A549 (cell line): ENCODE measurements at regions not wholly inside any gene's neighbourhood (a gene's known extent, or its start where the extent isn't known, plus 50 kb on each side); places are given as distances from the start of the nearest gene placed in this dataset.

Experiments
- ATAC-seq, 2 experiments: fragments of 200-7000 bp in 1 of 2; fragments of >200 bp in 1 of 2; cut with Nextera tagmentation in 1 of 2; cut with Tn5 transposase in 1 of 2; 3 replicates each; pipeline versions ENCODE4 v1.8.0 to v1.9.1; 2018 to 2020; ENCODE audit warnings: mild to moderate bottlenecking in 1 of 2, moderate library complexity in 1 of 2
- CTCF ChIA-PET: fragments of 300-600 bp; sonication (Branson Sonifier 250); formaldehyde crosslinking; extraction: SDS; loops from one replicate; lab custom pipeline; 2021; ENCODE audit warnings: antibody characterized with exemption, inconsistent platforms; lab: Yijun Ruan, JAX
- POLR2A ChIA-PET: fragments of 350-600 bp; formaldehyde crosslinking; extraction: SDS; loops from one replicate; lab custom pipeline; 2021; ENCODE audit warnings: antibody characterized with exemption, inconsistent platforms; lab: Yijun Ruan, JAX
- DNase-seq, 2 experiments: peaks; one replicate each; pipeline versions ENCODE4 v3.0.0 to v3.0.0-alpha.2; 2011 to 2016; ENCODE audit warnings: low read depth in 1 of 2, low spot score in 1 of 2
- FAIRE-seq: peaks from 2 replicates; lab custom pipeline; 2011; peaks lifted over from hg19 to GRCh38; lab: Jason Lieb, UNC
- H3K27ac ChIP-seq, 2 experiments: fragments of >200 bp; sonication (Bioruptor Twin); formaldehyde crosslinking; 3 replicates each; pipeline ENCODE4 v1.5.1; 2016 to 2017
- H3K4me1 ChIP-seq: fragments of >200 bp; sonication (Bioruptor Twin); formaldehyde crosslinking; 3 replicates; pipeline ENCODE4 v1.6.1; 2016
- H3K4me2 ChIP-seq: fragments of >200 bp; sonication (Bioruptor Twin); formaldehyde crosslinking; 3 replicates; pipeline ENCODE4 v1.6.1; 2016
- H3K4me3 ChIP-seq: fragments of >200 bp; sonication (Bioruptor Twin); formaldehyde crosslinking; 3 replicates; pipeline ENCODE4 v1.5.1; 2016
- H3K9me3 ChIP-seq: fragments of >200 bp; sonication (Bioruptor Twin); formaldehyde crosslinking; 3 replicates; pipeline ENCODE4 v1.6.1; 2016
- BCL3 ChIP-seq: fragments of >200 bp; sonication (Bioruptor Twin); formaldehyde crosslinking; IDR thresholded peaks from 3 replicates; pipeline ENCODE4 v1.6.1; 2016
- CBX8 ChIP-seq: fragments of 200-600 bp; sonication (generic); IDR thresholded peaks from 2 replicates; pipeline ENCODE4 v1.6.1; 2016
- EHF ChIP-seq: fragments of 250-450 bp; sonication (Bioruptor Pico); IDR thresholded peaks from 2 replicates; pipeline ENCODE4 v1.5.0; 2020; ENCODE audit warnings: mild to moderate bottlenecking
- FOSL2 ChIP-seq, 2 experiments: fragments of 450-650 bp in 1 of 2; fragments of >200 bp in 1 of 2; sonication (Bioruptor Twin) in 1 of 2; formaldehyde crosslinking; IDR thresholded peaks; 2 replicates each; pipeline versions ENCODE4 v1.5.0 to v1.6.1; 2016 to 2020; ENCODE audit warnings: mild to moderate bottlenecking in 1 of 2, moderate library complexity in 1 of 2
- GATA3 ChIP-seq: IDR thresholded peaks from 2 replicates; pipeline ENCODE4 v1.6.1; 2012; ENCODE audit warnings: borderline replicate concordance
- HES2 ChIP-seq: fragments of >200 bp; sonication (Bioruptor Twin); formaldehyde crosslinking; IDR thresholded peaks from 2 replicates; pipeline ENCODE4 v1.6.1; 2016
- HMGXB4 ChIP-seq: fragments of 250-450 bp; sonication (Bioruptor Pico); IDR thresholded peaks from 2 replicates; pipeline ENCODE4 v1.5.0; 2021; ENCODE audit warnings: mild to moderate bottlenecking, moderate library complexity, borderline replicate concordance
- JUNB ChIP-seq: fragments of >200 bp; sonication (Bioruptor Twin); formaldehyde crosslinking; IDR thresholded peaks from 2 replicates; pipeline ENCODE4 v1.6.1; 2016
- KDM1A ChIP-seq: fragments of 200-600 bp; sonication (generic); IDR thresholded peaks from 2 replicates; pipeline ENCODE4 v1.6.1; 2016; ENCODE audit warnings: low read depth, mild to moderate bottlenecking
- KDM5A ChIP-seq: fragments of 200-600 bp; sonication (generic); IDR thresholded peaks from 2 replicates; pipeline ENCODE4 v1.6.1; 2016; ENCODE audit warnings: antibody characterized with exemption, mild to moderate bottlenecking
- MAX ChIP-seq: IDR thresholded peaks from 2 replicates; pipeline ENCODE4 v1.6.1; 2012
- PHF8 ChIP-seq: fragments of 200-600 bp; sonication (generic); IDR thresholded peaks from 2 replicates; pipeline ENCODE4 v1.6.1; 2016; ENCODE audit warnings: low read depth, mild to moderate bottlenecking, antibody characterized with exemption, moderate library complexity, borderline replicate concordance
- POLR2AphosphoS2 ChIP-seq: conservative IDR thresholded peaks from 2 replicates; pipeline ENCODE4 v1.6.1; 2012; ENCODE audit warnings: low read length, improper control_type of control experiment, inconsistent platforms
- REST ChIP-seq: fragments of 200-600 bp; sonication (generic); IDR thresholded peaks from 2 replicates; pipeline ENCODE4 v1.6.1; 2016; ENCODE audit warnings: antibody characterized with exemption, mild to moderate bottlenecking, moderate library complexity
- SREBF2 ChIP-seq: fragments of 450-650 bp; IDR thresholded peaks from 2 replicates; pipeline ENCODE4 v1.6.1; 2014; ENCODE audit warnings: mild to moderate bottlenecking, moderate library complexity
- USF2 ChIP-seq: fragments of 450-650 bp; IDR thresholded peaks from 2 replicates; pipeline ENCODE4 v1.6.1; 2014; ENCODE audit warnings: antibody characterized with exemption
- ZC3H11A ChIP-seq: fragments of 450-650 bp; IDR thresholded peaks from 2 replicates; pipeline ENCODE4 v1.6.1; 2014; ENCODE audit warnings: antibody characterized with exemption, mild to moderate bottlenecking
- ZFP36 ChIP-seq: fragments of 450-650 bp; IDR thresholded peaks from 2 replicates; pipeline ENCODE4 v1.6.1; 2014; ENCODE audit warnings: borderline replicate concordance; ENCODE audit not compliant: partially characterized antibody
- ZNF302 ChIP-seq: fragments of 250-450 bp; sonication (Bioruptor Pico); IDR thresholded peaks from 2 replicates; pipeline ENCODE4 v1.9.0; 2021; ENCODE audit warnings: inconsistent platforms, mild to moderate bottlenecking, moderate library complexity
- ZSCAN20 ChIP-seq: fragments of 250-450 bp; sonication (Bioruptor Pico); IDR thresholded peaks from 2 replicates; pipeline ENCODE4 v1.8.0; 2022; ENCODE audit warnings: mild to moderate bottlenecking, moderate library complexity
- WGBS: methylation state at CpG from one replicate; pipeline ENCODE4 v1.1.6; 2017; ENCODE audit errors: missing lambda C conversion rate; 5-methylcytosine and 5-hydroxymethylcytosine counted together

GRCh38 chr18:45316127-45316526 is 299.1 kb upstream of the SLC14A2 start:
- Histone ChIP-seq H3K27ac (no peak overlapping the region), H3K4me3 (no peak overlapping the region), H3K4me2 (no peak overlapping the region), H3K9me3 (no peaks in the 10 kb centered on the region), H3K4me1 (no peaks in the 10 kb centered on the region)
- CTCF ChIA-PET, result interaction anchor here (0.6 kb wide), 1 partner anchor 1171 kb away, joined by 3 read pairs; no protein-coding TSS in a partner anchor
- POLR2A ChIA-PET, result no interaction called here
- ATAC-seq, result no peak
- 10% methylated on average over 2 of the region's 3 CpGs for WGBS
- no peak for DNase-seq
- TF ChIP-seq PHF8, result no peak
- TF ChIP-seq MAX, result no peak
- TF ChIP-seq REST, result no peak
- TF ChIP-seq KDM1A, result no peak
- TF ChIP-seq BCL3, result no peak
- TF ChIP-seq POLR2AphosphoS2, result no peak
- no peak for TF ChIP-seq CBX8
- no peak for TF ChIP-seq USF2
- no peak for TF ChIP-seq JUNB
- no peak for TF ChIP-seq FOSL2 (IDR thresholded peaks at IDR 0.05)
- no peak for TF ChIP-seq FOSL2 (CRISPR knock-in tag; IDR thresholded peaks at IDR 0.05)
- TF ChIP-seq GATA3, result no peak
- TF ChIP-seq EHF (CRISPR knock-in tag), result no peak
- no peak for TF ChIP-seq HMGXB4 (CRISPR knock-in tag)
- no peak for TF ChIP-seq HES2
- TF ChIP-seq ZNF302 (CRISPR knock-in tag), result no peak
- TF ChIP-seq ZSCAN20 (CRISPR knock-in tag), result no peak
- no peak for TF ChIP-seq ZFP36
- no peak for TF ChIP-seq ZC3H11A
- TF ChIP-seq SREBF2, result no peak
- no peak for TF ChIP-seq KDM5A
- no peak for FAIRE-seq
